HepG2 (cell line): ENCODE measurements at regions not wholly inside any gene's neighbourhood (a gene's known extent, or its start where the extent isn't known, plus 50 kb on each side); places are given as distances from the start of the nearest gene placed in this dataset.

ENCODE experiments used
- ATAC-seq: fragments of 200-7000 bp; cut with Tn5 transposase; 3 replicates; pipeline ENCODE4 v1.9.1; 2020; ENCODE audit warnings: mild to moderate bottlenecking, moderate library complexity
- BruUV-seq: library from RNA; stranded (reverse); fragments of 400-500 nt; replicated peaks from 2 replicates; lab custom pipeline; 2021; lab: Mats Ljungman, UMichigan
- CTCF ChIA-PET: fragments of 300-600 bp; formaldehyde crosslinking; extraction: SDS; loops from one replicate; lab custom pipeline; 2021; ENCODE audit warnings: low total read pairs, inconsistent platforms, low intra/inter-chr PET ratio; lab: Yijun Ruan, JAX
- POLR2A ChIA-PET: fragments of 350-600 bp; sonication (Branson Sonifier 250); formaldehyde crosslinking; loops from one replicate; lab custom pipeline; 2020; ENCODE audit warnings: antibody characterized with exemption, inconsistent platforms; lab: Yijun Ruan, JAX
- DNase-seq: peaks from one replicate; pipeline ENCODE4 v3.0.0-alpha.2; 2015; ENCODE audit warnings: low spot score
- FAIRE-seq: peaks from 3 replicates; lab custom pipeline; 2011; peaks lifted over from hg19 to GRCh38; lab: Jason Lieb, UNC
- H2AFZ ChIP-seq: one replicate; pipeline ENCODE4 v1.6.1; 2011; ENCODE audit warnings: low read length, inconsistent platforms
- H3K27ac ChIP-seq: fragments of 300-600 bp; 3 replicates; pipeline ENCODE4 v1.8.0; 2011; ENCODE audit warnings: mixed run types, mild to moderate bottlenecking, mixed read lengths, low read length, inconsistent platforms; ENCODE audit not compliant: insufficient read depth; ENCODE audit errors: extremely low read length
- H3K27me3 ChIP-seq, 2 experiments: fragments of 200-600 bp in 1 of 2; 2 replicates in 1 of 2; 3 replicates in 1 of 2; pipeline versions ENCODE4 v1.6.0 to v1.8.0; 2011; ENCODE audit warnings: low read length in 2 of 2, mild to moderate bottlenecking in 2 of 2, moderate library complexity in 2 of 2, inconsistent platforms in 1 of 2; ENCODE audit not compliant: insufficient read depth in 2 of 2, control insufficient read depth in 1 of 2
- H3K36me3 ChIP-seq, 2 experiments: fragments of 200-600 bp in 1 of 2; replicated peaks in 1 of 2; 2 replicates in 1 of 2; 3 replicates in 1 of 2; pipeline versions ENCODE4 v1.5.1 to v1.8.0; 2011; ENCODE audit warnings: low read length in 2 of 2, inconsistent platforms in 1 of 2; ENCODE audit not compliant: insufficient read depth in 2 of 2, control insufficient read depth in 1 of 2
- H3K4me1 ChIP-seq: 2 replicates; pipeline ENCODE4 v1.5.1; 2012; ENCODE audit warnings: low read length, inconsistent platforms; ENCODE audit not compliant: insufficient read depth
- H3K4me2 ChIP-seq: 2 replicates; pipeline ENCODE4 v1.6.0; 2011; ENCODE audit warnings: low read depth, low read length, inconsistent platforms
- H3K4me3 ChIP-seq, 3 experiments: fragments of 200-600 bp in 1 of 3; sonication (generic), shearing (Covaris generic) in 1 of 3; replicated peaks in 1 of 3; 2 replicates each; pipeline ENCODE4 v1.5.1; 2011 to 2016; ENCODE audit warnings: low read length in 3 of 3, inconsistent platforms in 2 of 3, low read depth in 2 of 3, mild to moderate bottlenecking in 2 of 3, control low read depth in 1 of 3, mixed read lengths in 1 of 3; ENCODE audit not compliant: insufficient read depth in 1 of 3
- H3K79me2 ChIP-seq: one replicate; pipeline ENCODE4 v1.6.1; 2011; ENCODE audit warnings: low read length, inconsistent platforms; ENCODE audit not compliant: insufficient read depth
- H3K9ac ChIP-seq: 2 replicates; pipeline ENCODE4 v1.6.0; 2011; ENCODE audit warnings: mild to moderate bottlenecking, low read depth, low read length, inconsistent platforms; ENCODE audit not compliant: insufficient read depth
- H3K9me3 ChIP-seq: 2 replicates; pipeline ENCODE4 v1.5.1; 2012; ENCODE audit warnings: mild to moderate bottlenecking, low read length
- H4K20me1 ChIP-seq: 2 replicates; pipeline ENCODE4 v1.6.0; 2011; ENCODE audit warnings: inconsistent platforms, mild to moderate bottlenecking, low read length, moderate library complexity; ENCODE audit not compliant: insufficient read depth
- AGO2 ChIP-seq: fragments of 200-400 bp; formaldehyde crosslinking; optimal IDR thresholded peaks from 2 replicates; pipeline ENCODE3; 2017; ENCODE audit warnings: mild to moderate bottlenecking, low read depth, low read length, moderate library complexity
- ARHGAP35 ChIP-seq: sonication (generic); formaldehyde crosslinking; IDR thresholded peaks from 2 replicates; pipeline ENCODE4 v1.9.0; 2022; ENCODE audit warnings: mild to moderate bottlenecking, inconsistent platforms, moderate library complexity, missing genetic modification reagents, borderline replicate concordance
- CBX2 ChIP-seq, 2 experiments: fragments of 200-600 bp in 1 of 2; sonication (generic); formaldehyde crosslinking in 1 of 2; IDR thresholded peaks; 2 replicates each; pipeline versions ENCODE4 v1.7.0 to v1.8.1; 2018 to 2022; ENCODE audit warnings: low read depth in 2 of 2, low read length in 1 of 2, mild to moderate bottlenecking in 1 of 2, missing genetic modification reagents in 1 of 2
- HCFC1 ChIP-seq: fragments of 150-350 bp; IDR thresholded peaks from 2 replicates; pipeline ENCODE4 v1.6.1; 2014; ENCODE audit warnings: low read depth, low read length
- NCOA1 ChIP-seq: sonication (generic); formaldehyde crosslinking; IDR thresholded peaks from 2 replicates; pipeline ENCODE4 v1.9.0; 2021; ENCODE audit warnings: missing genetic modification reagents
- SSRP1 ChIP-seq: IDR thresholded peaks from 2 replicates; pipeline ENCODE4 v1.6.1; 2016; ENCODE audit warnings: control low read depth
- ZBTB21 ChIP-seq: sonication (generic); formaldehyde crosslinking; IDR thresholded peaks from 2 replicates; pipeline ENCODE4 v1.4.0; 2020; ENCODE audit warnings: missing genetic modification reagents
- ZHX1 ChIP-seq: sonication (generic); formaldehyde crosslinking; IDR thresholded peaks from 2 replicates; pipeline ENCODE4 v1.8.1; 2022; ENCODE audit warnings: low read depth, mild to moderate bottlenecking, missing genetic modification reagents
- ZNF362 ChIP-seq: sonication (generic); formaldehyde crosslinking; IDR thresholded peaks from 2 replicates; pipeline ENCODE4 v1.4.0; 2020; ENCODE audit warnings: missing genetic modification reagents, mild to moderate bottlenecking, borderline replicate concordance
- ZNF558 ChIP-seq: sonication (generic); formaldehyde crosslinking; IDR thresholded peaks from 2 replicates; pipeline ENCODE4 v1.9.0; 2022; ENCODE audit warnings: mild to moderate bottlenecking, missing genetic modification reagents, borderline replicate concordance
- ZNF567 ChIP-seq: sonication (generic); formaldehyde crosslinking; IDR thresholded peaks from 2 replicates; pipeline ENCODE4 v1.8.1; 2023; ENCODE audit warnings: mild to moderate bottlenecking, missing genetic modification reagents, borderline replicate concordance
- ZNF672 ChIP-seq: sonication (generic); formaldehyde crosslinking; IDR thresholded peaks from 2 replicates; pipeline ENCODE4 v1.8.1; 2022; ENCODE audit warnings: missing genetic modification reagents
- ZNF713 ChIP-seq: sonication (generic); formaldehyde crosslinking; IDR thresholded peaks from 2 replicates; pipeline ENCODE4 v1.4.0; 2020; ENCODE audit warnings: mild to moderate bottlenecking, missing genetic modification reagents
- WGBS: methylation state at CpG from one replicate; pipeline ENCODE4 v1.1.6; 2017; ENCODE audit warnings: low lambda C conversion rate; 5-methylcytosine and 5-hydroxymethylcytosine counted together
- in situ Hi-C: cut with HindIII; loops from 2 replicates; pipeline ENCODE4 v1.10.0; 2017; ENCODE audit warnings: low pct_unique_long_range_greater_than_20kb; ENCODE audit not compliant: extremely low pct_ligation_motif_present
- intact Hi-C: fragments of 100-400 bp; cut with micrococcal nuclease; formaldehyde crosslinking; loops from one replicate; pipeline ENCODE4 v1.10.0; 2022; ENCODE audit not compliant: unreplicated experiment
- TF ChIP-seq, protein P1 (sequence below): IDR thresholded peaks from 2 replicates; pipeline ENCODE4 v1.6.1; 2012; ENCODE audit warnings: inconsistent platforms
- TF ChIP-seq, protein P2 (sequence below): IDR thresholded peaks from 2 replicates; pipeline ENCODE4 v1.6.1; 2016

GRCh38 chr5:147049764-147050163 lies 171.2 kb upstream of the PPP2R2B start:
- Histone ChIP-seq H3K4me1 (no peaks in the 10 kb centered on the region), H3K4me2 (no peak overlapping the region), H3K4me3 (no peak overlapping the region), H3K79me2 (no peaks in the 10 kb centered on the region), H2AFZ (no peak overlapping the region), H3K27me3 (no peaks in the 10 kb centered on the region), H4K20me1 (no peaks in the 10 kb centered on the region), H3K36me3 (no peaks in the 10 kb centered on the region), H3K9me3 (no peaks in the 10 kb centered on the region), H3K9ac (no peak overlapping the region), H3K27ac (no peak overlapping the region)
- in situ Hi-C loops (no loop called here), intact Hi-C loops (no loop called here)
- ATAC-seq (no peak), FAIRE-seq (no peak), DNase-seq (no peak)
- TF ChIP-seq CBX2 (IDR thresholded peaks at IDR 0.05; ENCODE audit: low read depth, low read length) (no peak), CBX2 (CRISPR knock-in tag; IDR thresholded peaks at IDR 0.05; ENCODE audit: low read depth) (no peak), ZNF567 (CRISPR knock-in tag) (no peak), ZNF672 (CRISPR knock-in tag) (no peak), ZNF713 (no peak)
- BruUV-seq = no TSS peak
- POLR2A ChIA-PET = no interaction called here
- 0% methylated on average over 2 of the region's 2 CpGs for WGBS
- CTCF ChIA-PET = no interaction called here

- Histone ChIP-seq H3K79me2 (no peaks in the 10 kb centered on the region), H3K9me3 (no peaks in the 10 kb centered on the region), H3K4me3 (no peak overlapping the region), H3K27ac (no peak overlapping the region), H4K20me1 (no peaks in the 10 kb centered on the region), H3K27me3 (no peaks in the 10 kb centered on the region), H3K4me1 (no peaks in the 10 kb centered on the region), H2AFZ (no peak overlapping the region), H3K4me2 (no peak overlapping the region), H3K9ac (no peak overlapping the region), H3K36me3 (no peaks in the 10 kb centered on the region)
- FAIRE-seq (no peak), ATAC-seq (no peak), DNase-seq (no peak)
- no peak for TF ChIP-seq ZNF362 (CRISPR knock-in tag)
- TF ChIP-seq ZNF558 = no peak
- TF ChIP-seq, protein P1, sequence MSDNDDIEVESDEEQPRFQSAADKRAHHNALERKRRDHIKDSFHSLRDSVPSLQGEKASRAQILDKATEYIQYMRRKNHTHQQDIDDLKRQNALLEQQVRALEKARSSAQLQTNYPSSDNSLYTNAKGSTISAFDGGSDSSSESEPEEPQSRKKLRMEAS = no peak
- TF ChIP-seq AGO2 = no peak
- TF ChIP-seq ZBTB21 (CRISPR knock-in tag) = no peak
- TF ChIP-seq ZHX1 (CRISPR knock-in tag) = no peak
- no peak for TF ChIP-seq SSRP1 (CRISPR knock-in tag)
- TF ChIP-seq NCOA1 (CRISPR knock-in tag) = no peak
- no peak for TF ChIP-seq HCFC1
- no peak for TF ChIP-seq ARHGAP35 (CRISPR knock-in tag)
- TF ChIP-seq, protein P2, sequence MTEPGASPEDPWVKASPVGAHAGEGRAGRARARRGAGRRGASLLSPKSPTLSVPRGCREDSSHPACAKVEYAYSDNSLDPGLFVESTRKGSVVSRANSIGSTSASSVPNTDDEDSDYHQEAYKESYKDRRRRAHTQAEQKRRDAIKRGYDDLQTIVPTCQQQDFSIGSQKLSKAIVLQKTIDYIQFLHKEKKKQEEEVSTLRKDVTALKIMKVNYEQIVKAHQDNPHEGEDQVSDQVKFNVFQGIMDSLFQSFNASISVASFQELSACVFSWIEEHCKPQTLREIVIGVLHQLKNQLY = no peak
- no TSS peak for BruUV-seq
- intact Hi-C loops = no loop called here
- ChIA-PET CTCF (no interaction called here), POLR2A (no interaction called here)
- WGBS = 2% methylated on average over 2 of the region's 2 CpGs
- in situ Hi-C loops = no loop called here
Observed at GRCh38 chr5:147050172-147050571, 171.6 kb upstream of the PPP2R2B start.
